CD4-positive, alpha-beta T cell treated with Interleukin-15 for 1 hour (primary cell): ENCODE measurements at regions not wholly inside any gene's neighbourhood (a gene's known extent, or its start where the extent isn't known, plus 50 kb on each side); places are given as distances from the start of the nearest gene placed in this dataset.
"Not testable (repeated sequence)": the region's sequence is repeated elsewhere in the genome, so short reads cannot be mapped to it uniquely, and the experiment has no call there.

Experiments
- DNase-seq: peaks from one replicate; pipeline ENCODE4 v3.0.0-alpha.2; 2020

- DNase-seq, result no peak
Observed at GRCh38 chr21:17114045-17114444, 398.8 kb upstream of the CXADR start.

- no peak for DNase-seq
Observed at GRCh38 chr21:17118638-17119384, 394.0 kb upstream of the CXADR start.

GRCh38 chr21:17119466-17120297 lies 393.2 kb upstream of the CXADR start:
- no peak for DNase-seq

GRCh38 chr21:17127395-17127794 lies 385.4 kb upstream of the CXADR start:
- not testable (repeated sequence) for DNase-seq

GRCh38 chr21:17128132-17128531 lies 384.7 kb upstream of the CXADR start:
- no peak for DNase-seq

GRCh38 chr21:17139159-17139558 lies 373.7 kb upstream of the CXADR start:
- DNase-seq, result not testable (repeated sequence)

- no peak for DNase-seq
Observed at GRCh38 chr21:17139696-17140095, 373.1 kb upstream of the CXADR start.

GRCh38 chr21:17146426-17146825 lies 366.4 kb upstream of the CXADR start:
- DNase-seq, result no peak

- no peak for DNase-seq
Observed at GRCh38 chr21:17159697-17160096, 353.1 kb upstream of the CXADR start.

- DNase-seq, result no peak
Observed at GRCh38 chr21:17185674-17186073, 327.2 kb upstream of the CXADR start.

GRCh38 chr21:17189963-17190362 lies 322.9 kb upstream of the CXADR start:
- no peak for DNase-seq

- no peak for DNase-seq
Observed at GRCh38 chr21:17191346-17191993, 321.4 kb upstream of the CXADR start.

- DNase-seq, result no peak
Observed at GRCh38 chr21:17195351-17195750, 317.5 kb upstream of the CXADR start.

- DNase-seq, result no peak
Observed at GRCh38 chr21:17195976-17196375, 316.9 kb upstream of the CXADR start.

- DNase-seq, result no peak
Observed at GRCh38 chr21:17196623-17197022, 316.2 kb upstream of the CXADR start.

- DNase-seq, result no peak
Observed at GRCh38 chr21:17197996-17198395, 314.8 kb upstream of the CXADR start.

GRCh38 chr21:17200250-17200649 lies 312.6 kb upstream of the CXADR start:
- no peak for DNase-seq

- no peak for DNase-seq
Observed at GRCh38 chr21:17201741-17202260, 311.0 kb upstream of the CXADR start.

GRCh38 chr21:17214801-17215200 lies 298.0 kb upstream of the CXADR start:
- DNase-seq, result no peak

GRCh38 chr21:17219050-17219449 lies 293.8 kb upstream of the CXADR start:
- not testable (repeated sequence) for DNase-seq

- no peak for DNase-seq
Observed at GRCh38 chr21:17231124-17231523, 281.7 kb upstream of the CXADR start.

- DNase-seq, result no peak
Observed at GRCh38 chr21:17231771-17232170, 281.1 kb upstream of the CXADR start.

GRCh38 chr21:17238468-17238867 lies 274.4 kb upstream of the CXADR start:
- DNase-seq, result no peak
